ENCODE measurements at regions not wholly inside any gene's neighbourhood (a gene's known extent, or its start where the extent isn't known, plus 50 kb on each side); places are given as distances from the start of the nearest gene placed in this dataset.

DNA sequence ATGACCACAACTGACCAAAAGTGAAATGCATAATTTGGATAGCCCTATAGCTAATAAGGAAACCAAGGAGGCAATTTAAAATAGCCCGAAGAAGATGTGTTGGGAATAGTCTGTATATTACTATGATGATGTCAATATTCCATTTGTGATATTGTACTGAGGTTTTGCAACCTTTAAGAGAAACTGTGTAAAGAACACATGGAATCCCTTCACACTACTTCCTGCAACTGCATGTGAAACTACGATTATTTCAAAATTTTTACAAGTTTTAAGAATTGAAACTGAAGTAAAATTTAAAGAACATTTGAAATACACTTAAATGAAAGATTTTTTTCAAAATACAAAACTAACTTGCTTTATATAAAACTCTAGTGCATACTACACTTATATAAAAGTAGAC lies 504.3 kb upstream of the ID2 start:
- no peak for TF ChIP-seq ZNF585B (tag by site-specific recombination; IDR thresholded peaks at IDR 0.05)
- no peak for TF ChIP-seq GLIS1 (tag by site-specific recombination; IDR thresholded peaks at IDR 0.05)
- Histone ChIP-seq H3K36me3 (ENCODE audit: control insufficient read depth in 2 of 2, insufficient read depth in 1 of 2, low read length in 2 of 2) (no peaks in the 10 kb centered on the region), H3K4me3 (ENCODE audit: low read depth, low read length) (no peak overlapping the region), H3K9me3 (ENCODE audit: control insufficient read depth, insufficient read depth, low read depth, low read length) (no peaks in the 10 kb centered on the region), H3K4me1 (ENCODE audit: control insufficient read depth, insufficient read depth, low read length) (no peaks in the 10 kb centered on the region), H3K27ac (ENCODE audit: extremely low read depth, low read depth, low read length) (no peak overlapping the region)
- CTCF ChIA-PET = interaction anchor here (0.6 kb wide), 1 partner anchor 170 kb away, joined by 3 read pairs; no protein-coding TSS in a partner anchor
- POLR2A ChIA-PET = no interaction called here

GRCh38 chr2:8178911-8179310 lies 502.9 kb upstream of the ID2 start:
- CTCF ChIA-PET = no interaction called here
- no peak overlapping the region for H3K4me3 ChIP-seq (ENCODE audit: low read depth, low read length)
- no peak overlapping the region for H3K27ac ChIP-seq (ENCODE audit: extremely low read depth, low read depth, low read length)
- POLR2A ChIA-PET = no interaction called here
- no peaks in the 10 kb centered on the region for H3K9me3 ChIP-seq (ENCODE audit: control insufficient read depth, insufficient read depth, low read depth, low read length)
- no peak for TF ChIP-seq ZNF830 (tag by site-specific recombination; IDR thresholded peaks at IDR 0.05; ENCODE audit: low read depth)
- TF ChIP-seq ZNF146 (tag by site-specific recombination; IDR thresholded peaks at IDR 0.05) = no peak
- TF ChIP-seq ZBTB17 (tag by site-specific recombination; IDR thresholded peaks at IDR 0.05) = no peak
- no peak for TF ChIP-seq ZNF292 (tag by site-specific recombination; IDR thresholded peaks at IDR 0.05; ENCODE audit: borderline replicate concordance, low read depth)
- TF ChIP-seq ZBTB7A (tag by site-specific recombination; IDR thresholded peaks at IDR 0.05; ENCODE audit: low read depth) = no peak
- no peak for TF ChIP-seq ZNF654 (tag by site-specific recombination; IDR thresholded peaks at IDR 0.05; ENCODE audit: low read depth)
- no peak for TF ChIP-seq ZNF48 (tag by site-specific recombination; IDR thresholded peaks at IDR 0.05)
- no peak for TF ChIP-seq ZNF555 (tag by site-specific recombination; conservative IDR thresholded peaks at IDR 0.05)
- no peak for TF ChIP-seq ZNF426 (tag by site-specific recombination; IDR thresholded peaks at IDR 0.05)
- no peak for TF ChIP-seq ZBTB8A (tag by site-specific recombination; IDR thresholded peaks at IDR 0.05)
- no peak for TF ChIP-seq ZNF274 (IDR thresholded peaks at IDR 0.05; ENCODE audit: low read length)
- TF ChIP-seq ZNF274 (tag by site-specific recombination; IDR thresholded peaks at IDR 0.05; ENCODE audit: borderline replicate concordance) = no peak
- no peak for TF ChIP-seq ZNF155 (tag by site-specific recombination; IDR thresholded peaks at IDR 0.05)
- no peak for TF ChIP-seq ZNF416 (tag by site-specific recombination; IDR thresholded peaks at IDR 0.05)
- no peak for TF ChIP-seq ZNF777 (tag by site-specific recombination; IDR thresholded peaks at IDR 0.05; ENCODE audit: borderline replicate concordance)
- no peak for TF ChIP-seq ZNF76 (tag by site-specific recombination; IDR thresholded peaks at IDR 0.05; ENCODE audit: borderline replicate concordance, low read depth)
- no peak for TF ChIP-seq ZNF341 (tag by site-specific recombination; IDR thresholded peaks at IDR 0.05; ENCODE audit: low read depth)
- TF ChIP-seq, protein P1, sequence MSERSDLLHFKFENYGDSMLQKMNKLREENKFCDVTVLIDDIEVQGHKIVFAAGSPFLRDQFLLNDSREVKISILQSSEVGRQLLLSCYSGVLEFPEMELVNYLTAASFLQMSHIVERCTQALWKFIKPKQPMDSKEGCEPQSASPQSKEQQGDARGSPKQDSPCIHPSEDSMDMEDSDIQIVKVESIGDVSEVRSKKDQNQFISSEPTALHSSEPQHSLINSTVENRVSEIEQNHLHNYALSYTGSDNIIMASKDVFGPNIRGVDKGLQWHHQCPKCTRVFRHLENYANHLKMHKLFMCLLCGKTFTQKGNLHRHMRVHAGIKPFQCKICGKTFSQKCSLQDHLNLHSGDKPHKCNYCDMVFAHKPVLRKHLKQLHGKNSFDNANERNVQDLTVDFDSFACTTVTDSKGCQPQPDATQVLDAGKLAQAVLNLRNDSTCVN (tag by site-specific recombination; optimal IDR thresholded peaks at IDR 0.05) = no peak
- no peak for TF ChIP-seq ZIC2 (tag by site-specific recombination; IDR thresholded peaks at IDR 0.05)
- TF ChIP-seq ZNF548 (tag by site-specific recombination; IDR thresholded peaks at IDR 0.05) = no peak
- H3K4me1 ChIP-seq (ENCODE audit: control insufficient read depth, insufficient read depth, low read length) = no peaks in the 10 kb centered on the region
- H3K36me3 ChIP-seq (ENCODE audit: control insufficient read depth in 2 of 2, insufficient read depth in 1 of 2, low read length in 2 of 2) = no peaks in the 10 kb centered on the region

DNA sequence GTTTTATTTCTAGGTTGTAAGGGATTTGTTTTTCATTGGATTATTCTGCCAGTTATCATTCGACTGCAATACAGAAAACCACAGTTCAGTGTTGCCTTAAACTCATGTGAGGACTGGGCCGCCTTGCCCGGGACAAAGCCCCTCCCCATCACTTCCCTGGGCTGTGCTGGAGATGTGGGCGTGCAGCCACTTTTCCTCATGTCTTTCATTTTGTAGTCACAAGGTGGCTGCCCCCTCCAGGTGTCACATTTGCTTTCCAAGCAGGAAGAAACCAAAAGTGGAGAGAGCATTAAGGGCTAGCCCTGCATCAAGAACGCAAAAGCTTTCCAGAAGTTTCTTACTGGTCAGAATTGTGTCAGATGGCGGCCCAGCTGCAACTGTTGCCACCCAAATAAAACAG lies 492.5 kb upstream of the ID2 start:
- no peak overlapping the region for H3K27ac ChIP-seq (ENCODE audit: extremely low read depth, low read depth, low read length)
- no peaks in the 10 kb centered on the region for H3K9me3 ChIP-seq (ENCODE audit: control insufficient read depth, insufficient read depth, low read depth, low read length)
- CTCF ChIA-PET = no interaction called here
- no peaks in the 10 kb centered on the region for H3K36me3 ChIP-seq (ENCODE audit: control insufficient read depth in 2 of 2, insufficient read depth in 1 of 2, low read length in 2 of 2)
- no peak overlapping the region for H3K4me3 ChIP-seq (ENCODE audit: low read depth, low read length)
- POLR2A ChIA-PET = no interaction called here
- no peaks in the 10 kb centered on the region for H3K4me1 ChIP-seq (ENCODE audit: control insufficient read depth, insufficient read depth, low read length)
- TF ChIP-seq ZNF514 (tag by site-specific recombination; IDR thresholded peaks at IDR 0.05) = no peak
- TF ChIP-seq OVOL3 (tag by site-specific recombination; IDR thresholded peaks at IDR 0.05) = no peak
- no peak for TF ChIP-seq ZNF621 (tag by site-specific recombination; IDR thresholded peaks at IDR 0.05)
- no peak for TF ChIP-seq ZNF184 (tag by site-specific recombination; IDR thresholded peaks at IDR 0.05)
- TF ChIP-seq ZNF350 (tag by site-specific recombination; IDR thresholded peaks at IDR 0.05) = no peak
- no peak for TF ChIP-seq YY1 (tag by site-specific recombination; IDR thresholded peaks at IDR 0.05)
- TF ChIP-seq ZBTB17 (tag by site-specific recombination; IDR thresholded peaks at IDR 0.05) = no peak
- TF ChIP-seq IKZF3 (tag by site-specific recombination; IDR thresholded peaks at IDR 0.05) = no peak
- no peak for TF ChIP-seq BCL11A (tag by site-specific recombination; IDR thresholded peaks at IDR 0.05; ENCODE audit: low read depth)
- TF ChIP-seq ZBTB44 (tag by site-specific recombination; IDR thresholded peaks at IDR 0.05) = no peak
- no peak for TF ChIP-seq TCF7L2 (IDR thresholded peaks at IDR 0.05; ENCODE audit: borderline replicate concordance, low read depth, low read length)
